HG02610 (cell line): ENCODE measurements at regions not wholly inside any gene's neighbourhood (a gene's known extent, or its start where the extent isn't known, plus 50 kb on each side); places are given as distances from the start of the nearest gene placed in this dataset.

Experiments used
- ATAC-seq: cut with Tn5 transposase; IDR thresholded peaks from one replicate; pipeline ENCODE4 v1.9.1; 2021; ENCODE audit warnings: mild to moderate bottlenecking, moderate library complexity; ENCODE audit not compliant: unreplicated experiment

DNA sequence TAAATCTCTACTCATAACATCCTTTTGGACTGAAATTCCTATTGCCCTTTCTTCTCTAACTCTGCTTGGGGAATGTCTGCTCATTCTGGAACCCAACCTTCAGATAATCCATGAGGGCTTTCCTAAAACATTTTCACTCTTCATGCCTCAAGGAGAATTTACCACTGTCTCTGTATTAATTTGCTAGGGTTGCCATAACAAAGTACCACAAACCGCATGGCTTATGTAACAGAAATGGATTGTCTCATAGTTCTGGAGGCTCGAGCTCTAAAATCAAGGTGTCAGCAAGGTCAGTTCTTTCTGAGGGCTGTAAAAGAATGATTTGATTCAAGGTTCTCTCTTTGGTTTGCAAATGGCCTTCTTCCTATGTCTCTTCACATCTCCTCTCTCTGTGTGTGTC is 209.7 kb downstream of the LACC1 start:
- no peak for ATAC-seq

DNA sequence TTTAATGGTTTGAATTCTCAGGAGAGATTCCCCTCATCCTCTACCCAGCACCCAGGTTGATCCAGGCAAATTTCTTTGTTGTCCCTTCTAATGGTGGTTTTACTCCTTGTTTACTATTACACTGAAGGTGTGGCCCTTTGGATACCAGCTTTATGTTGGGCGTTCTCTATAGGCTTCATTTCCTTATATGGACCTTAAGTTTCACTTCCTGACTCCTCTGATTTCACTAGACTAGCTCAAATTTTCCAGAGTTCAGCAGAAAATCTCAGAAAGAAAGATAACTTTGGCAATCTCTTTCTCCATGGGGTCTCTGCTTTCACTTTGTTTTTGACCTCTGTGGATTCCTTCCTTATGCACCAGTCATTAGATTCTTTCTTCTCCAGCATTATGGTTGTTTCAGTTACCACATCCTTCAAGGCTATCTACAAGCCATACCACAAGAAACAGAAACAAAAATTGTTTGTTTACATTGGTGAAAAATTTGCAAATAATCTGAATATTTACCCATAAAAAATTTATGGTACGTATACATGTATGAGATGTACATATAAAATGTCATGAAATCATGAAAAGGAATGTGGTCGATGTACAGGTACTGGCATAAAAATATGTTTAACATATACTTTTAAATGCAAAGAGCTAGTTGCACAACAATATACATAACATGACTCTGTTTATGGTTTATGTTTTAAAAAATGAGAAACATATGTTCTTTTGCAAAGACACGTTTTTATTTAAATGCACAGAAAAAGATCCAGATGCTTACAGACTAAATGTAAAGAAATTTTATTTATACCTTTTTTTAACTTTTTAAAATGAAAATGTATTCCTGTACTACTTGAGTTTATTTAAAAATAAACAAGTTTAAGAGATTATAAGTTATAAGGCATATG is 212.6 kb downstream of the LACC1 start:
- no peak for ATAC-seq

DNA sequence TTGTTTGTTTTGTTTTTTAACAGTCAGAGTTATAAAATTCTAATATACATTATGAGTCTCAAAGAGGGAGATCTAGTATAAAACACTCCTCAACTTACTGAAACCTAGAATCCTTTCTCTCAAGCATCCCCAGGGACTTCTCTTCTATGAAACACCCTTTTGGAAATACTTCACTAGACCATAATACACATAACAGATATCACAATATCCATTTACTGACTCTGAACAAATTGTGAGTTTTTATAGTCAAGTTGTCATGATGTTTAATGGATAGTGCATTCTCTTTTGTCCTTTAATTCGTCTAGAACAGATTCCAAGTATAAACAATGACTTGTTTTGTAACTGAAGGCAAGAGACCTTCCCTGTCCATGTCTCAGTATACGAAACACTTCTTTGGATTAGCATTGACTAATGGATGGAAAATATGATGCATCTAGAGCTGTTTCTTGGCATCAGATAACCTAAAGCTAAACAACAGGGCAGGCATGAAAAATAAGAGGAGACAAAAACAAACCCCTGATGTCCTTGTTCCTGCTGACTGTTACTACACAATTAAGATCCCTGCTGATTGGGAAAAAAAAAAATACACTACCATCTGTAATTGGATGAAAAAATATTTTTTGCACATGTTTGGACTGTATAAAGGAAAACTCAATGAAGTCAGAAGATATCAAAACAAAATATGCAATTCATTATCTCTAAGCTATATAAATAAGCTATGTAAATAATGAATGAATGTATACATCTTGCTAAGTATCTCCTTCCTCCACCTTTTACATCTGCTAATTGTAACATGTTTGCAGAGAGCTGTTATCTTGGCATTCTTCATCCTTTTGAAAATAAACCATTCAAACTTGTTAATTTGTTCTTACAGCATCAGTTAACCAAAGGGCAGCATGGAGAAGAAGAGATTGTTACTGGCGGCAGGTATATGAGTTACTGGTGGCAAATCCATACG is 214.2 kb downstream of the LACC1 start:
- ATAC-seq, result no peak

DNA sequence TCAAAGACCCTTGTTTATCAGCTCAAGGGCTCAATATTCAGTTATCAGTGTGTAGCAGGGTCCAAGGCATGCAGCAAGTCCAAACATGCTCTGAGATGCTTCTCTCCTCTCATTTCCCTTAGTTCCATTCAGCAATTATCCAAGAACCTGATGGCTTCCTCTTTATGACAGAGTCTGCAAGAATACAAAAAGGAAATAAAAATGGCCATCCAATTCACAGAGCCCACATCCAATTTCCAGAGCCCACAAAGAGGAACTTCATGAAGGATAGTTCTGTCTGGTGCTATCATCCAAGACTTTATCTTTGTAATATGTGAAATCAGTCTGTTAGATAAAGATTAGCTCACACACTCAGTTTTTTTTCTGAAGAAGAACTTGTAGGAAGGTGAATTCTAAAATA is 217.2 kb downstream of the LACC1 start:
- ATAC-seq, result no peak

DNA sequence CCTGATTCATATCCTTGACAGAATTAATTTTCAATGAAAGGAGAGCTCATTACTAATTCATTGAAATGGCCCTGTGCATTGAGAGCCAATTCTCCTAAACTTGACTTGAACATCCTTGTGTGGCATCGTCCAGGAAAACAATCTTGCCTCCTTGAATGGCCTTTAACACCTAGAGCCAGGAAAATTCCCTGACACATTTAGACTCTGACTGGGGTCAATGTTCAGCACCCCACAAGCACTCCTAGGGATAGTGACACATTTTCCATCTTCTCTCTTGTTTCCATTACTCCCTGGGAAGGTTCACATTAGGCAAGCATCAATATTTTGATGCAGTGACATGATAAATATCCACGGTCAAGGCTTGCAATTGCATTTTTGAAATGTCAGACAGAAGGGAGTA is 218.9 kb downstream of the LACC1 start:
- no peak for ATAC-seq

DNA sequence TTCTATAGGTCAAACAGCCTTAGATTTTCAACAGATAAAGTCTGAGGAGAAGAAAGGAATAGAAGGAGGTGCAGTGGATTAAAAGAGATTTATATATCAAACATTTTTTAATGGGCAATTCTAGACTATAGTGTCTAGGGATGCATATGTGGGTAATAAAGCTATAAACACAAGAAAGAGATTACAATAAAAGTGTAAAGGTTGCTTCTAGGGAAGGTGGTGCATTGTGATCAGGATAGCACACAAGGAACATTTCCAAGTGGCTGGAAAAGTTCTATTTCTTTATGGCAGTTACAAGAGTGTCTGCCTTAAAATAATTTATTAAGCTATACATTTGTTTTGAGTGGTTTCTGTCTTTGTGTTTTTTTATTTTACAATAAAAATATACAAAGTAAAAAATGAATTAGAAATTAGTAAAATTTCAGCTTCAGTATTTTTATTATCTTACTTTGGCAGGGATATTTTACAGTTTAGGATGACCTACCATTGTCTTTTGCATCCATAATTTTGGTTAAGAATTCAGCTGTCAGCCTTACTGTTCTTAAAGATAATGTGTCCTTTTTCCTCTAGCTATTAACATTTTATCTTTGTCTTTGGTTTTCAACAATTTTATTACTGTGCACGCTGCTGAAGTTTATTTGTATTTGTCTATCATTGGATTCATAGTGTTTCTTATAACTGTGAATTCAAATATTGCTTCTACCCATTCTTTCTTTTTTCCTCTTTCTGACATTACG is 221.8 kb downstream of the LACC1 start:
- no peak for ATAC-seq

DNA sequence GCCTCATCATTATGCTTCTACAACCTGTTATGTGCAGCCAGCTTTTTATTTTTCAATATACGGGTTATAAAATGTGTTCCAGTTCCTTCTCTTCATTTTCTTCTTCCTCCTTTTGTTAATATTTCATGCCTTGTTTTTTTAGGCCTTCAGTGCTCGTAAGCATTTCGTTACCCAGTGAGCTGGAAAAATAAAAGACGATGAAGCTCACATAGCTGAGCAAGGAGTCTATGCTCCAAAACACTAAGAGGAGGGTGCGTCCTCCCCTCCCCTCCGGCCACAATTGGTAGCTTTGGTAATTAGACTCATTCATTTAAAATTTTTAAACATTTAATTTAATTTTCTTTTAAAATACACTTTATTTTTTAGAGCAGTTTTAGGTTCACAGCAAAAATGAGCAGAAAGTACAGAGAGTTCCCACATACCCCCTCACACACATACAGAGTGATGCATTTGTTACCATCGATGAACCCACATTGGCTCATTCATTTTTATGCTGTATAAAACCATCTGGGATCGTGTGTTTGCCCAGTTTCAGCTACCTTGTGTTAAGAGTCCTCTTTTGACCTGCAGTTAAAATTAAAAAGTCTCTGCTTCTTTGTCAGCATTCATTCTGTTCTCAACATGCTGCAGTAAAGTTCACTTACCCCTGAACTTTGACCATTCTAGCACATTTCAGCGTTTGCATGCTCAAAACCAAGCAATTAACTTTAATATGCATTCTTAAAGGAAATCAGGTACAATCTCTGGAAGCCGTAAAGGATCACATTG is 223.9 kb downstream of the LACC1 start:
- ATAC-seq, result no peak

DNA sequence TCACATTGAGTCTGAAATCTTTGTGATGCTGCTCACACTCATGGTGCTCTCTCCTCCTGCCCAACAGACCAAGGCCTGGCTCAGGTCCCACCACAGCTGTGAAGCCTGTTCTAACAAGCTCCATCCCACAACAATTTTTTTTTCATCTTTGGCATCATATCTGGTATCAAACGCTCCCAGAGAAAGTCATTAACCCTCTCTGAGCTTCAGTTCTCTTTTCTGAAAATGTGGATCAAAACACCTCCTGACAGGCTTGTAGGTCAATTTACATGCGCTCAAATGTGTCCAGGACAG is 224.4 kb downstream of the LACC1 start:
- no peak for ATAC-seq

DNA sequence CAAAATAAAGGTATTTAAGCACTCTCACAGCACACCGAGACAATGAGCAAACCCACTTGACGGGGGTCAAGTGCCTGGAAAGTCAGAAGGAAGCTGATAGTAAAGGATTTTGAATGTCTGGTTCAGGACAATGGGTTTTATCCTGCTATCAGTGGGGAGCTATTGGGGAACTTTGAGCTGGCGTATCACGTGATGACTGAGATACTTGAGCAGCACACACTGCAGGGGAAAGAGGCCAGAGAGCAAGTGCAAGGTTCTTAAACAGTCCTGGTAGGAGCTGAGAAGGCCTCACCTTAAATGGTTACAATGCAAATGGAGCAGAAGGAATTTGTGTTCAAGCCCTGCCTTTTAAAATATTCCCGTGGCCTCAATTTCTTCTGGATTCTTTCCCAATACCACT is 225.3 kb downstream of the LACC1 start:
- no peak for ATAC-seq

DNA sequence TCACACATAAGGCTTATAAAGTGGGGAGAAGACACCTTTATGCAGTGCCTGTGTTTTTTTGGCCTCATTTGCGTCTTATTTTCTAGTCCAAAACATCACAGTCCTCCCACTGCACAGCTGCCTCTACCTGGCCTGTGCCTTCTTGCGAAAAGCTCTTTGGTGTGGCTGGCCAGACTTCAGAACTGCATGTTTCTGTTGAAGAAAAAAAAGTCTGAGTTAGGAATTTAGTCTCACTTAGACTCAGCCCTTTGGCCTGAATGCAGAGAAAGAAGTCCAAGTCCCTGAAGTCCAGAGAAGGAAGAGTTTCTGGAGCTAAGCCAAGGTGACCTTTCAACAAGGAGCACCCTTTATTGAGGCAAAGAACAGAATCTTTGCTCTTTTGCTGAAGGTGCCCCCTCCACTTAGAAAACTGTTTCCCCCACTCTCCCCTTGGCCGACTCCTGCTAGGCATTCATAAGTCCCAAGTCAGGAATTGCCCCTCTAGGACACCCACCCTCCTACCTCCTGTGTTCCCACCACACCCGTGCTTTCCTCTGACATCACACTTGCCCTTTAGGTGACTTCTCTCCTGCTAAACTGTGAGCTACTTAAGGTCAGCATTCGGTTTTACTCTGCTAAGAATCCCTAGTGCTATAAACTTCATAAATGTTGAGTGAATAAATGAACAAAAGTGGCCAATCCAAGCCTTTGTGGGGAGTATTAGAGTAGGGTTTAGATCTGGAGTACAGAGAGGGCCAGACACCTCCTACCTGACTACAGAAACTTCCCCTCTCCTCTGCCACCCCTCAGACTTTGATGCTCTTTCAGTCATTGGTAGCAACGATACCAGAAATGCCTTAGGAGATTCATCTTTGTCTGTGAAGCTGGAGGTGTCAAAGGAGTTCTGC is 226.8 kb downstream of the LACC1 start:
- no peak for ATAC-seq

DNA sequence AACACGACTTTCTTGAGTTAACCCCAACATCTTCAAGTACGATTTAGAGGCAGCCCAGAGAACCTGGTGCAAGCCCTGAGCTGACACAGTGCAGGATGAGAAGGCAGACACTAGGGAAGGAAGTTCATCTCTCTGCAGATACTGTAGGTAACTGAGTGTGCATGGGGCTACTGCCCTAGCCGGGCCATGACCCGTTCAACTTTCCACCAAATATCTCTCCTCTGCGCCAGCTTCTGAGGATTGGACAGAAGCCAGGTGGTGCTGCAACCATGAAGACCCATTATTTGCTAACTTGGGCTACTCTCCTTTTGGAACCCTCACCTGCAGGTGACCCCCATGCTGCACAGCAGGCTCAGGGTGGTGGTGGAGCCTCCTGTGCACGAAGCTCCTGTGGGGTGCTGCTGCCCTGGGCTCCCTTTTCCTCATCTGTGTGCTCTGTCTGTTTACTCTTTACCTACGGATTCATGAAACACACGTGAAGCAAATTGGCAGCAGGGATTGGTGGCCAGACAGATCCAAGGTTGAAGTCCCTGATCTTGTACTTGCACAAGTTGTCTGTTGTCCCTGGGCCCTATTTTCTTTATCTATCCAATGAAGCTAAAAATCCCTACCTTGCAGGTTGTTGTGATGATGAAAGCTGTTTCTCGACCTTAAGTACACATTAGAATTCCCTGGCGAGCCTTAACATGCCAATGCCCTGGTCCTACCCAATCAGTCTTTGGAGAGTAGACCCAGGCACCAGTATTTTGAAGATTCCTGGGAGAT is 227.8 kb downstream of the LACC1 start:
- no peak for ATAC-seq

DNA sequence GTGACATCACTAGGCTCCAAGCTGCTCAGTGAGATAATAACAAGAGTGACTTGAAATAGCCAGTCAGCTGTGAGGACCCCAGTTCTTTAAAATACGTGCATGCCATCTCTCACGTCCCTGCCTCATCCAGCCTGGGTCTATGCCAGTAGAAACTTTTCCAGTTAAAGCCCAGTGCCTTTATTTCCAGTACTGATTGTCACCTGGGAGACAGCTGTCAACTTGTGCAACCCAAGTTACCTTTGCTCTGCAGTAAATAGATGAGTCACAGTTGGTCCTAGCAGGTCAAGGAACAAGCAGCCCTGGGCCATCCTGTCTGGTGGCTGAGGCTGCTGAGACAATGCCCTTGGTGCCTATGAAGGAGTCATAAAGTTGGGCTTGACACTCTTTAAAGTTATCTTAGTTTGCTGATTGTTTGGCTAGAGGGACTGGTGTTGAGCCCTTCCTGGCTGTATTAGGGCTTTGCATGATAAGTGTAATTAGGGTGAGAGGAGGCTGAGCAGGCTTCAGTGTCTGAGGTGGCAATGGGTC is 228.7 kb downstream of the LACC1 start:
- no peak for ATAC-seq

DNA sequence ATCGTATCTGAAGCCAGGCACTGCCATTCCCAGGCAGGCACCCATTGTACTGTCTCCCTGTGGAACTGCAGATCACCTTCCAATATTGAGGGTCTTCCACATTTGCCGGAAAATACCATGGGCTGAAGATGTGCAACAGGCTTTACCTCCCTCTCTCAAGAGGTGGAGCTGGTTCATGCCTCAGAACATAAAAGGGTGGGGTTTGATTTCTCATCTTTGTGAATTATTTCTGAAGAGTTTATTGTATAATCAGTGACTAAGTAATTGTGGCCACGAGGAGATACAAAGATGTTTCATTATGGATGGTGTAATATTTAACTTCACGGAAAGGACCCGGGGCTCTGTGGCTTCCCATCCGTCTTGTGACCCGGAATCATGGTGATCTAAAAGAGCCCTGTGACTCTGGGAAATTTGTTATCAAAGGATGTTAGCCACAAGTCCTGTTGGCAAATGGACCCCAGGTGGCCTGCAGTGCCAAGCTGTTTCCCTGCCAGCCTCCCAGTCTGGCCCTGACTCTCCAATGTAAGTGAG is 230.5 kb downstream of the LACC1 start:
- ATAC-seq, result no peak

DNA sequence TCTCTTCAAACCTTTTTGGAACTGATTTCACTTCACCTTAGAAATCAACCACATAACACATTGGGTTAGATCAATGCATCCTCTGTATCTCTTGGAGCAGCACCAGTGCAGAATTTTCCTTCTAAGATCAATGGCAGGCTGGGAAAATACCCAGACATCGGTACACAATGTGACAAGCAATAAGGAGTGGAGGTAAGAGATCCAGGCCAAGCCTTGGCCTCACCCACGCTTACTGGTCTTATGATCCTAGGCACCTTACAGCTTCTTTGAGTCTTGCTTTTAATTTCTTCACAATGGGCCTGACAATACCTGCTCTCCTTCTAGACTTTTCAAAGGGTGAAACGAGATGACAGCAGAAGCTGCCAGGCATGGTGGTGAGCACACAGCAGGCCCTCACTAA is 232.0 kb downstream of the LACC1 start:
- no peak for ATAC-seq

DNA sequence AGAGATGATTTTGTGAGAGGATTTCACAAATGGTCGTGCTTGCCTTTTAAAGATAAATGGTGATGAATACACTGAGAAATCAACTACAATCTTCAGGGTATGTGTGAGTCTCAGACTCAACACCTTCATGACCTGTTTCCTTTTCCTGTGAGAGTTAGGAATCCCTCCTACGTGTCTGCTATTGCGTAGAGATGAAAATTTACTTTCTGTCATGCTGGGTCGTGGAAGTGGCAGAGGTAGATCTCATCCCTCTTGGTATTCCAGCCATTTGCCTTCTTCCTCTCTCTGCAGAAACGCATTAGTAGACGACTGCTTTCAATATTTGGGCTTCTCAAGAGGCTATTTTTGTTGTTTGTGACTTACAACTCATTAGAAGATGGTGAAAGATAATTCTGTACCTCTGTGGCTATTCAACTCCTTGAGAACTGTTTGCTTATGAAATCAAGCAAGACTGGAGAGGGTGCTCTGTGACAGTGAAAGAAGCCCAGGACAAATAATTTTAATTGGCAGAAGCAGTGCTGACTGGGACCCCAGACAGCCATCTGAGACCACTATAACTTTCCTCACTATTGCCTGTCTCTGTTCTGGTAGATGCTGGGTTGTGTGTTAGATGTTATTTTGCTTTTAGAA is 233.1 kb downstream of the LACC1 start:
- ATAC-seq, result no peak

DNA sequence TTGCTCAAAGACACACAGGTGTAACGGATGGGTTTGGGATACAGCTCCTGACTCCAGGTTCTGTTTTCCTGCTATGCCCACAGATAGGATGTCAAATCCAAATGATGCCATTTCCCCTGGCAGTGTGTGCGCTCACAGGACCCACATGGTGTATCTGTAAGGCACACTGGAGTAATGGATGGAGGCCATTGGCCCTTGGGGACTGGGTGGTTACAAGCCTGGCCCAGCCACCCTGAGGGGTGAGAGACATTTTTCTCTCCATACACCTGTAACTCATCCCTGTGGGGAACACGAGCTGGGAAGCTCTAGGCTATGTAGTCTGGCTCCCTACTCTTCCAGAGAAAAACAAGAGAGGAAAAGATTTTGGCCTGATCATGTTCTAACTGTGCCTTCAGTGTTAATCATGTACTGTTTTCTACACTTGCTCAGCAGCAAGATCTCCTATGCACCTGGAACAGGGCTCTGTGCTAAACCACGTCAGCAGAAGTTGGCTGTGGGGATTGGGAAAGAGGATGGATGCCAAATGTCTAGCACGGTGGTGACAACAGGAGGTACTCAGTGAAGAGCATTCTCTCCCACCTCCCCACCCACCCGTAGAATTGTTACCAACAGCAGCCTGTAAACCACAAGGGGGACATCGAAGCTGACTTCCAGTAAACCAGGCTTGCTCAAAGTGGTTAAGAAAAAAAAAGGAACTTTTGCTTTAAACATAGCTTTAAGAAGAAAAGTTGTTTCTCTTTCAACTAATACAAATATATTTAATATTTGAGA is 237.0 kb downstream of the LACC1 start:
- ATAC-seq, result no peak

DNA sequence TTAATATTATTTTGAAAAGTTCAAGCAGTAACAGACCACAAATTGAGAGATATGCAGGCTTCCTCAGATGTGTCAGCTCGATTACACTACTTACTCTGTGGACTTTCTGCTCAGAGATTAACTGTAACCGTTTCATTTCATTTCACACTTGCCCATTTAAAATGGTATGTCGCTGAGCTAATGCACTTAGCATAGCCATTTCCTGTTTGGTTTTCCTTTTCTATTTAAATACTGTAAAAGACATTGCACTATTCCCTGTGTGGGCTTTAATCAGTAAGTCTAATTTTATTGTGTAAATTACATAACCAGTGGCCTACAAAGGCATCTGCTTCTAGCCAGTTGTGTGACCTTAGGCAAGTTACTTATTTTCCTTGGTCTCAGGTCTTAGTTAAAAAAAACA is 237.6 kb downstream of the LACC1 start:
- no peak for ATAC-seq
